A549 (cell line): ENCODE measurements at regions not wholly inside any gene's neighbourhood (a gene's known extent, or its start where the extent isn't known, plus 50 kb on each side); places are given as distances from the start of the nearest gene placed in this dataset.

ENCODE experiments used
- ATAC-seq, 2 experiments: fragments of 200-7000 bp in 1 of 2; fragments of >200 bp in 1 of 2; cut with Nextera tagmentation in 1 of 2; cut with Tn5 transposase in 1 of 2; 3 replicates each; pipeline versions ENCODE4 v1.8.0 to v1.9.1; 2018 to 2020; ENCODE audit warnings: mild to moderate bottlenecking in 1 of 2, moderate library complexity in 1 of 2
- CTCF ChIA-PET: fragments of 300-600 bp; sonication (Branson Sonifier 250); formaldehyde crosslinking; extraction: SDS; loops from one replicate; lab custom pipeline; 2021; ENCODE audit warnings: antibody characterized with exemption, inconsistent platforms; lab: Yijun Ruan, JAX
- POLR2A ChIA-PET: fragments of 350-600 bp; formaldehyde crosslinking; extraction: SDS; loops from one replicate; lab custom pipeline; 2021; ENCODE audit warnings: antibody characterized with exemption, inconsistent platforms; lab: Yijun Ruan, JAX
- DNase-seq, 2 experiments: peaks; one replicate each; pipeline versions ENCODE4 v3.0.0 to v3.0.0-alpha.2; 2011 to 2016; ENCODE audit warnings: low read depth in 1 of 2, low spot score in 1 of 2
- FAIRE-seq: peaks from 2 replicates; lab custom pipeline; 2011; peaks lifted over from hg19 to GRCh38; lab: Jason Lieb, UNC
- H3K27ac ChIP-seq, 2 experiments: fragments of >200 bp; sonication (Bioruptor Twin); formaldehyde crosslinking; 3 replicates each; pipeline ENCODE4 v1.5.1; 2016 to 2017
- H3K4me1 ChIP-seq: fragments of >200 bp; sonication (Bioruptor Twin); formaldehyde crosslinking; 3 replicates; pipeline ENCODE4 v1.6.1; 2016
- H3K4me2 ChIP-seq: fragments of >200 bp; sonication (Bioruptor Twin); formaldehyde crosslinking; 3 replicates; pipeline ENCODE4 v1.6.1; 2016
- H3K4me3 ChIP-seq: fragments of >200 bp; sonication (Bioruptor Twin); formaldehyde crosslinking; 3 replicates; pipeline ENCODE4 v1.5.1; 2016
- H3K9me3 ChIP-seq: fragments of >200 bp; sonication (Bioruptor Twin); formaldehyde crosslinking; 3 replicates; pipeline ENCODE4 v1.6.1; 2016
- BHLHE40 ChIP-seq: IDR thresholded peaks from 2 replicates; pipeline ENCODE4 v1.6.1; 2012; ENCODE audit warnings: low read depth, low read length, inconsistent platforms
- CBX2 ChIP-seq: fragments of 200-600 bp; sonication (generic); IDR thresholded peaks from 2 replicates; pipeline ENCODE4 v1.6.1; 2016; ENCODE audit warnings: low read depth, mild to moderate bottlenecking, borderline replicate concordance
- CBX8 ChIP-seq: fragments of 200-600 bp; sonication (generic); IDR thresholded peaks from 2 replicates; pipeline ENCODE4 v1.6.1; 2016
- CEBPB ChIP-seq, 2 experiments: fragments of >200 bp in 1 of 2; sonication (Bioruptor Twin) in 1 of 2; formaldehyde crosslinking in 1 of 2; IDR thresholded peaks; 2 replicates each; pipeline ENCODE4 v1.6.1; 2012 to 2016
- CHD4 ChIP-seq: fragments of 200-600 bp; sonication (generic); IDR thresholded peaks from 2 replicates; pipeline ENCODE4 v1.6.1; 2016; ENCODE audit warnings: antibody characterized with exemption, mild to moderate bottlenecking, borderline replicate concordance
- FOSL2 ChIP-seq, 2 experiments: fragments of 450-650 bp in 1 of 2; fragments of >200 bp in 1 of 2; sonication (Bioruptor Twin) in 1 of 2; formaldehyde crosslinking; IDR thresholded peaks; 2 replicates each; pipeline versions ENCODE4 v1.5.0 to v1.6.1; 2016 to 2020; ENCODE audit warnings: mild to moderate bottlenecking in 1 of 2, moderate library complexity in 1 of 2
- FOXS1 ChIP-seq: fragments of 250-450 bp; sonication (Bioruptor Pico); IDR thresholded peaks from 2 replicates; pipeline ENCODE4 v1.5.0; 2020; ENCODE audit warnings: mild to moderate bottlenecking, moderate library complexity
- GATA3 ChIP-seq: IDR thresholded peaks from 2 replicates; pipeline ENCODE4 v1.6.1; 2012; ENCODE audit warnings: borderline replicate concordance
- HEYL ChIP-seq: fragments of 250-450 bp; sonication (Bioruptor Pico); IDR thresholded peaks from 2 replicates; pipeline ENCODE4 v1.8.0; 2021; ENCODE audit warnings: mild to moderate bottlenecking, moderate library complexity
- HOXB13 ChIP-seq: fragments of 250-450 bp; sonication (Bioruptor Pico); IDR thresholded peaks from 2 replicates; pipeline ENCODE4 v1.5.0; 2020; ENCODE audit warnings: low read depth, mild to moderate bottlenecking, moderate library complexity
- JUN ChIP-seq, 2 experiments: fragments of >200 bp; sonication (Bioruptor Twin); formaldehyde crosslinking; IDR thresholded peaks; 2 replicates in 1 of 2; 3 replicates in 1 of 2; pipeline ENCODE4 v1.6.1; 2016 to 2017
- JUNB ChIP-seq: fragments of >200 bp; sonication (Bioruptor Twin); formaldehyde crosslinking; IDR thresholded peaks from 2 replicates; pipeline ENCODE4 v1.6.1; 2016
- KDM5A ChIP-seq: fragments of 200-600 bp; sonication (generic); IDR thresholded peaks from 2 replicates; pipeline ENCODE4 v1.6.1; 2016; ENCODE audit warnings: antibody characterized with exemption, mild to moderate bottlenecking
- MAZ ChIP-seq: fragments of 150-350 bp; IDR thresholded peaks from 2 replicates; pipeline ENCODE4 v1.6.1; 2014; ENCODE audit warnings: antibody characterized with exemption, low read depth, low read length, borderline replicate concordance
- MYC ChIP-seq: IDR thresholded peaks from 2 replicates; pipeline ENCODE4 v1.6.1; 2012; ENCODE audit warnings: mild to moderate bottlenecking, inconsistent platforms, low read length, improper control_type of control experiment, borderline replicate concordance
- NFE2L2 ChIP-seq: fragments of 150-350 bp; conservative IDR thresholded peaks from 2 replicates; pipeline ENCODE4 v1.6.1; 2014; ENCODE audit warnings: low read length
- NPAS2 ChIP-seq: fragments of 250-450 bp; sonication (Bioruptor Pico); IDR thresholded peaks from 2 replicates; pipeline ENCODE4 v1.8.0; 2022; ENCODE audit warnings: mild to moderate bottlenecking, moderate library complexity, borderline replicate concordance
- NR3C1 ChIP-seq: fragments of >200 bp; sonication (Bioruptor Twin); formaldehyde crosslinking; IDR thresholded peaks from 3 replicates; pipeline ENCODE4 v1.6.1; 2017
- PHF8 ChIP-seq: fragments of 200-600 bp; sonication (generic); IDR thresholded peaks from 2 replicates; pipeline ENCODE4 v1.6.1; 2016; ENCODE audit warnings: low read depth, mild to moderate bottlenecking, antibody characterized with exemption, moderate library complexity, borderline replicate concordance
- RCOR1 ChIP-seq: fragments of 150-350 bp; IDR thresholded peaks from 2 replicates; pipeline ENCODE4 v1.6.1; 2014; ENCODE audit warnings: antibody characterized with exemption, low read length, low read depth
- RFX5 ChIP-seq: fragments of 450-650 bp; IDR thresholded peaks from 2 replicates; pipeline ENCODE4 v1.7.1; 2014; ENCODE audit warnings: antibody characterized with exemption, mild to moderate bottlenecking, moderate library complexity
- TP53 ChIP-seq: fragments of 250-450 bp; sonication (Bioruptor Pico); IDR thresholded peaks from 2 replicates; pipeline ENCODE4 v1.5.0; 2021; ENCODE audit warnings: mild to moderate bottlenecking, moderate library complexity
- ZFP36 ChIP-seq: fragments of 450-650 bp; IDR thresholded peaks from 2 replicates; pipeline ENCODE4 v1.6.1; 2014; ENCODE audit warnings: borderline replicate concordance; ENCODE audit not compliant: partially characterized antibody
- ZNF302 ChIP-seq: fragments of 250-450 bp; sonication (Bioruptor Pico); IDR thresholded peaks from 2 replicates; pipeline ENCODE4 v1.9.0; 2021; ENCODE audit warnings: inconsistent platforms, mild to moderate bottlenecking, moderate library complexity
- ZSCAN20 ChIP-seq: fragments of 250-450 bp; sonication (Bioruptor Pico); IDR thresholded peaks from 2 replicates; pipeline ENCODE4 v1.8.0; 2022; ENCODE audit warnings: mild to moderate bottlenecking, moderate library complexity
- WGBS: methylation state at CpG from one replicate; pipeline ENCODE4 v1.1.6; 2017; ENCODE audit errors: missing lambda C conversion rate; 5-methylcytosine and 5-hydroxymethylcytosine counted together
- TF ChIP-seq, protein P1 (sequence below): fragments of >200 bp; sonication (Bioruptor Twin); formaldehyde crosslinking; IDR thresholded peaks from 2 replicates; pipeline ENCODE4 v1.6.1; 2016
- TF ChIP-seq, protein P2 (sequence below): IDR thresholded peaks from 2 replicates; pipeline ENCODE4 v1.6.1; 2012; ENCODE audit warnings: low read depth, borderline replicate concordance
- TF ChIP-seq, protein P3 (sequence below): fragments of 150-350 bp; IDR thresholded peaks from 2 replicates; pipeline ENCODE4 v1.6.1; 2014; ENCODE audit warnings: low read depth, mild to moderate bottlenecking, low read length
- TF ChIP-seq, protein P4 (sequence below): fragments of 250-450 bp; sonication (Bioruptor Pico); IDR thresholded peaks from 2 replicates; pipeline ENCODE4 v1.5.0; 2020; ENCODE audit warnings: low read depth, mild to moderate bottlenecking, moderate library complexity
- TF ChIP-seq, protein P5 (sequence below): IDR thresholded peaks from 2 replicates; pipeline ENCODE4 v1.6.1; 2012

DNA sequence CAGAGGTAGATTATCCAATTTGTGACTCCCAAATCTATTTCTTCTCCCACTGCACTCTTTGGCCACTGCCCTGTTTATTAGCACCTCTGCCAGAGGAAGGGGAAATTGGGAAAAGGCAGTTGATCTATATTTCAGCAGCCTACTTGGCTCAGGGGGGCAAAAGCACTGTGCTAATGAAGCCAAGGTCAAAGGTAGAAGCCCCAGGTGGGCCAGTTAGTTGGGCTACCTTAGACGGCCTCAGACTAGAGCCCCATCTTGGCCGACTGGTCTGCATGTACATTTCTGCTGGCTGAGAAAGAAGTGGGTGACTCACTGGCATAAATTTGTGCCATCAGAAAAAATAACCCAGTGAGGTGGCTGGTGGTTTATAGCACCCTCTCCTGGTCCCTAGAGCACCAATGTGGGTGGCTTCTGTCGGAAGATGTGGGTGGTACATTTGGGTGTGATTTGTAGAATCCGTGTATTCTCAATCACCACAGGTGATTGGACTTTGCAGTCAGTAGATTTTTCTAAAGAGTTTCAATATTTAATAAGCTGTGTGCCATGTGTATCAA lies 293.3 kb upstream of the MKI67 start:
- DNase-seq (no peak), ATAC-seq (no peak), FAIRE-seq (no peak)
- Histone ChIP-seq H3K4me3 (no peak overlapping the region), H3K4me1 (no peaks in the 10 kb centered on the region), H3K9me3 (no peaks in the 10 kb centered on the region), H3K4me2 (no peak overlapping the region), H3K27ac (no peak overlapping the region)
- TF ChIP-seq, protein P1, sequence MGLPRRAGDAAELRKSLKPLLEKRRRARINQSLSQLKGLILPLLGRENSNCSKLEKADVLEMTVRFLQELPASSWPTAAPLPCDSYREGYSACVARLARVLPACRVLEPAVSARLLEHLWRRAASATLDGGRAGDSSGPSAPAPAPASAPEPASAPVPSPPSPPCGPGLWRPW = no peak
- TF ChIP-seq RFX5 (no peak), NR3C1 (no peak), TP53 (no peak), NPAS2 (CRISPR knock-in tag) (no peak), ZSCAN20 (no peak), CBX2 (no peak), HOXB13 (CRISPR knock-in tag) (no peak), JUNB (no peak), RCOR1 (no peak), CEBPB (IDR thresholded peaks at IDR 0.05) (no peak), GATA3 (no peak), MAZ (no peak), MYC (no peak), FOSL2 (IDR thresholded peaks at IDR 0.05) (no peak), FOSL2 (CRISPR knock-in tag; IDR thresholded peaks at IDR 0.05) (no peak)
- ChIA-PET CTCF (no interaction called here), POLR2A (no interaction called here)
- WGBS = 2% methylated on average over 4 of the region's 4 CpGs

DNA sequence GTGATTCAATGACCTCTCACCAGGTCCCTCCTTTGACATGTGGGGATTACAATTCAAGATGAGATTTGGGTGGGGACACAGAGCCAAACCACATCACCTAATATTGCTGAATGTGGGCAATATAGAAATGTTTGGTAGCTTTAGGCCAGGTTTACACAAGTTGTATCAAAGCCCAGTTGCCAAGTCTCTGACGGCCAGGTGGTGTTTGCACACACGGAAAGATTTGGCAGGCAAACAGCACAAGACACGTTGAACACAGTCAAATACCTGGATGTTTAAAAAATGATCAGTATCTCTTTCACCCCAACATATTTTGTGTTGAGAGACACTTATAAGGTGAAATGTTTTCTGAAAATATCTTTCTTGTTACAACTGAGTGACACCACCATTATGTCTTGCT lies 294.4 kb upstream of the MKI67 start:
- DNase-seq = no peak
- Histone ChIP-seq H3K4me1 (no peaks in the 10 kb centered on the region), H3K27ac (no peak overlapping the region), H3K4me2 (no peak overlapping the region), H3K9me3 (no peaks in the 10 kb centered on the region), H3K4me3 (no peak overlapping the region)
- no peak for ATAC-seq
- ChIA-PET POLR2A (no interaction called here), CTCF (no interaction called here)
- 1% methylated on average over 3 of the region's 3 CpGs for WGBS
- no peak for FAIRE-seq
- TF ChIP-seq, protein P2, sequence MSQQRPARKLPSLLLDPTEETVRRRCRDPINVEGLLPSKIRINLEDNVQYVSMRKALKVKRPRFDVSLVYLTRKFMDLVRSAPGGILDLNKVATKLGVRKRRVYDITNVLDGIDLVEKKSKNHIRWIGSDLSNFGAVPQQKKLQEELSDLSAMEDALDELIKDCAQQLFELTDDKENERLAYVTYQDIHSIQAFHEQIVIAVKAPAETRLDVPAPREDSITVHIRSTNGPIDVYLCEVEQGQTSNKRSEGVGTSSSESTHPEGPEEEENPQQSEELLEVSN = no peak
- no peak for TF ChIP-seq PHF8
- TF ChIP-seq NFE2L2 = no peak
- no peak for TF ChIP-seq HEYL (CRISPR knock-in tag)
- no peak for TF ChIP-seq CBX8
- TF ChIP-seq, protein P3, sequence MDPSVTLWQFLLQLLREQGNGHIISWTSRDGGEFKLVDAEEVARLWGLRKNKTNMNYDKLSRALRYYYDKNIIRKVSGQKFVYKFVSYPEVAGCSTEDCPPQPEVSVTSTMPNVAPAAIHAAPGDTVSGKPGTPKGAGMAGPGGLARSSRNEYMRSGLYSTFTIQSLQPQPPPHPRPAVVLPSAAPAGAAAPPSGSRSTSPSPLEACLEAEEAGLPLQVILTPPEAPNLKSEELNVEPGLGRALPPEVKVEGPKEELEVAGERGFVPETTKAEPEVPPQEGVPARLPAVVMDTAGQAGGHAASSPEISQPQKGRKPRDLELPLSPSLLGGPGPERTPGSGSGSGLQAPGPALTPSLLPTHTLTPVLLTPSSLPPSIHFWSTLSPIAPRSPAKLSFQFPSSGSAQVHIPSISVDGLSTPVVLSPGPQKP = no peak
- no peak for TF ChIP-seq KDM5A
- no peak for TF ChIP-seq JUNB
- TF ChIP-seq, protein P4, sequence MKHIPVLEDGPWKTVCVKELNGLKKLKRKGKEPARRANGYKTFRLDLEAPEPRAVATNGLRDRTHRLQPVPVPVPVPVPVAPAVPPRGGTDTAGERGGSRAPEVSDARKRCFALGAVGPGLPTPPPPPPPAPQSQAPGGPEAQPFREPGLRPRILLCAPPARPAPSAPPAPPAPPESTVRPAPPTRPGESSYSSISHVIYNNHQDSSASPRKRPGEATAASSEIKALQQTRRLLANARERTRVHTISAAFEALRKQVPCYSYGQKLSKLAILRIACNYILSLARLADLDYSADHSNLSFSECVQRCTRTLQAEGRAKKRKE (CRISPR knock-in tag) = no peak
- no peak for TF ChIP-seq TP53
- no peak for TF ChIP-seq FOXS1 (CRISPR knock-in tag)
- no peak for TF ChIP-seq CHD4
- TF ChIP-seq, protein P5, sequence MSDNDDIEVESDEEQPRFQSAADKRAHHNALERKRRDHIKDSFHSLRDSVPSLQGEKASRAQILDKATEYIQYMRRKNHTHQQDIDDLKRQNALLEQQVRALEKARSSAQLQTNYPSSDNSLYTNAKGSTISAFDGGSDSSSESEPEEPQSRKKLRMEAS = no peak
- TF ChIP-seq JUN (IDR thresholded peaks at IDR 0.05) = no peak
- no peak for TF ChIP-seq RFX5
- TF ChIP-seq FOSL2 (IDR thresholded peaks at IDR 0.05) = no peak
- no peak for TF ChIP-seq FOSL2 (CRISPR knock-in tag; IDR thresholded peaks at IDR 0.05)
- TF ChIP-seq BHLHE40 = no peak
- no peak for TF ChIP-seq ZFP36
- no peak for TF ChIP-seq ZNF302 (CRISPR knock-in tag)
